ENCODE measurements at regions not wholly inside any gene's neighbourhood (a gene's known extent, or its start where the extent isn't known, plus 50 kb on each side); places are given as distances from the start of the nearest gene placed in this dataset.

GRCh38 chr18:50458366-50458765, 83.5 kb downstream of the SKA1 start:
- intact Hi-C loops (cut with micrococcal nuclease), result no loop called here
- POLR2A ChIA-PET, result no interaction called here
- CTCF ChIA-PET, result no interaction called here
- DNase-seq (ENCODE audit: low read depth, low spot score), result no peak
- Histone ChIP-seq H3K4me3 (replicated peaks in 1 of 2; ENCODE audit: low read depth in 1 of 2, low read length in 2 of 2) (no peak overlapping the region), H3K36me3 (ENCODE audit: control insufficient read depth in 1 of 2, insufficient read depth in 2 of 2, low read length in 2 of 2) (no peaks in the 10 kb centered on the region), H3K4me1 (ENCODE audit: control insufficient read depth in 1 of 2, insufficient read depth in 2 of 2, low read length in 2 of 2) (no peaks in the 10 kb centered on the region), H4K20me1 (ENCODE audit: insufficient read depth) (no peaks in the 10 kb centered on the region), H3K27me3 (ENCODE audit: insufficient read depth, low read length) (no peaks in the 10 kb centered on the region), H3K9me2 (ENCODE audit: insufficient read depth) (no peaks in the 10 kb centered on the region), H3K9me3 (ENCODE audit: control insufficient read depth in 1 of 2, insufficient read depth in 1 of 2, low read depth in 1 of 2, low read length in 2 of 2) (no peaks in the 10 kb centered on the region), H3K27ac (ENCODE audit: low read depth, low read length) (no peak overlapping the region), H3K4me2 (ENCODE audit: low read length) (no peak overlapping the region), H3K9ac (ENCODE audit: low read length) (no peak overlapping the region), H2AFZ (ENCODE audit: low read depth, low read length, poor library complexity, severe bottlenecking) (no peak overlapping the region), H3K79me2 (ENCODE audit: insufficient read depth, low read length) (no peaks in the 10 kb centered on the region)
- BruUV-seq (replicated peaks), result no TSS peak
- TF ChIP-seq CEBPB (IDR thresholded peaks at IDR 0.05; ENCODE audit: low read depth) (no peak), POLR2AphosphoS5 (IDR thresholded peaks at IDR 0.05; ENCODE audit: low read depth, low read length) (no peak), REST (IDR thresholded peaks at IDR 0.05; ENCODE audit: low read depth) (no peak), CTCF (IDR thresholded peaks at IDR 0.05 in 2 of 3, conservative IDR thresholded peaks at IDR 0.05 in 1 of 3; ENCODE audit: borderline replicate concordance in 1 of 3, insufficient read depth in 1 of 3, low read depth in 2 of 3, low read length in 2 of 3) (no peak), SP1 (IDR thresholded peaks at IDR 0.05; ENCODE audit: low read depth) (no peak), FOSL1 (IDR thresholded peaks at IDR 0.05; ENCODE audit: low read depth) (no peak), CBX3 (IDR thresholded peaks at IDR 0.05; ENCODE audit: low read depth) (no peak), POLR2A (IDR thresholded peaks at IDR 0.05; ENCODE audit: borderline replicate concordance, extremely low read depth, insufficient read depth, insufficient read length) (no peak), MAX (IDR thresholded peaks at IDR 0.05) (no peak), ZFX (IDR thresholded peaks at IDR 0.05) (no peak)
- TF ChIP-seq, protein P1, sequence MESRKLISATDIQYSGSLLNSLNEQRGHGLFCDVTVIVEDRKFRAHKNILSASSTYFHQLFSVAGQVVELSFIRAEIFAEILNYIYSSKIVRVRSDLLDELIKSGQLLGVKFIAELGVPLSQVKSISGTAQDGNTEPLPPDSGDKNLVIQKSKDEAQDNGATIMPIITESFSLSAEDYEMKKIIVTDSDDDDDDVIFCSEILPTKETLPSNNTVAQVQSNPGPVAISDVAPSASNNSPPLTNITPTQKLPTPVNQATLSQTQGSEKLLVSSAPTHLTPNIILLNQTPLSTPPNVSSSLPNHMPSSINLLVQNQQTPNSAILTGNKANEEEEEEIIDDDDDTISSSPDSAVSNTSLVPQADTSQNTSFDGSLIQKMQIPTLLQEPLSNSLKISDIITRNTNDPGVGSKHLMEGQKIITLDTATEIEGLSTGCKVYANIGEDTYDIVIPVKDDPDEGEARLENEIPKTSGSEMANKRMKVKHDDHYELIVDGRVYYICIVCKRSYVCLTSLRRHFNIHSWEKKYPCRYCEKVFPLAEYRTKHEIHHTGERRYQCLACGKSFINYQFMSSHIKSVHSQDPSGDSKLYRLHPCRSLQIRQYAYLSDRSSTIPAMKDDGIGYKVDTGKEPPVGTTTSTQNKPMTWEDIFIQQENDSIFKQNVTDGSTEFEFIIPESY (IDR thresholded peaks at IDR 0.05; ENCODE audit: extremely low read depth, insufficient replicate concordance, low read length), result no peak
- ATAC-seq, result no peak
- RAD21 ChIA-PET (ENCODE audit: low non-redundant PET in 1 of 2, low total read pairs in 2 of 2, uncharacterized antibody in 2 of 2, unreplicated experiment in 2 of 2), result no interaction called here
